PC-9 (cell line): ENCODE measurements at regions not wholly inside any gene's neighbourhood (a gene's known extent, or its start where the extent isn't known, plus 50 kb on each side); places are given as distances from the start of the nearest gene placed in this dataset.

ENCODE experiments used
- BruUV-seq: library from RNA; stranded (reverse); fragments of 400-500 nt; replicated peaks from 2 replicates; lab custom pipeline; 2021; lab: Mats Ljungman, UMichigan
- CTCF ChIA-PET: fragments of 300-600 bp; sonication (Branson Sonifier 250); formaldehyde crosslinking; loops from one replicate; lab custom pipeline; 2022; ENCODE audit warnings: antibody characterized with exemption; lab: Charles Lee
- POLR2A ChIA-PET: fragments of 300-600 bp; sonication (Branson Sonifier 250); formaldehyde crosslinking; loops from one replicate; lab custom pipeline; 2022; ENCODE audit warnings: antibody characterized with exemption; ENCODE audit not compliant: unreplicated experiment; lab: Charles Lee
- DNase-seq, 2 experiments: peaks; one replicate each; pipeline versions ENCODE4 v3.0.0 to v3.0.0-alpha.2; 2015 to 2022; ENCODE audit warnings: mixed read lengths in 1 of 2
- H2AFZ ChIP-seq: fragments of 200-600 bp; sonication (generic); 2 replicates; pipeline ENCODE4 v1.8.1; 2017; ENCODE audit warnings: antibody characterized with exemption
- H3F3A ChIP-seq: fragments of 200-600 bp; sonication (generic); 2 replicates; pipeline ENCODE4 v1.8.1; 2017; ENCODE audit warnings: antibody characterized with exemption, mild to moderate bottlenecking, low read depth; ENCODE audit not compliant: insufficient read depth
- H3K27ac ChIP-seq: fragments of 200-600 bp; sonication (generic); 2 replicates; pipeline ENCODE4 v1.6.1; 2016; ENCODE audit warnings: mixed run types
- H3K27me3 ChIP-seq: fragments of 200-600 bp; sonication (generic); 2 replicates; pipeline ENCODE4 v1.6.1; 2016; ENCODE audit warnings: low read depth, mixed run types; ENCODE audit not compliant: insufficient read depth
- H3K36me3 ChIP-seq: fragments of 200-600 bp; sonication (generic); 2 replicates; pipeline ENCODE4 v1.6.1; 2016; ENCODE audit warnings: low read depth, mixed run types
- H3K4me1 ChIP-seq: fragments of 200-600 bp; sonication (generic); replicated peaks from 2 replicates; pipeline ENCODE4 v1.6.1; 2016; ENCODE audit warnings: mixed run types; ENCODE audit not compliant: insufficient read depth
- H3K4me2 ChIP-seq: fragments of 200-600 bp; sonication (generic); 2 replicates; pipeline ENCODE4 v1.6.1; 2017; ENCODE audit warnings: mixed run types
- H3K4me3 ChIP-seq: fragments of 200-600 bp; sonication (generic); 2 replicates; pipeline ENCODE4 v1.6.1; 2016; ENCODE audit warnings: mixed run types
- H3K79me2 ChIP-seq: fragments of 200-600 bp; sonication (generic); 2 replicates; pipeline ENCODE4 v1.6.1; 2017; ENCODE audit warnings: low read depth, mixed run types
- H3K9me2 ChIP-seq: fragments of 200-600 bp; sonication (generic); 2 replicates; pipeline ENCODE4 v1.8.1; 2017; ENCODE audit warnings: mild to moderate bottlenecking; ENCODE audit not compliant: insufficient read depth
- H3K9me3 ChIP-seq: fragments of 200-600 bp; sonication (generic); 2 replicates; pipeline ENCODE4 v1.8.1; 2016; ENCODE audit warnings: low read depth; ENCODE audit not compliant: insufficient read depth
- H4K20me1 ChIP-seq: fragments of 200-600 bp; sonication (generic); 2 replicates; pipeline ENCODE4 v1.8.1; 2017; ENCODE audit not compliant: insufficient read depth
- CTCF ChIP-seq: fragments of 200-600 bp; sonication (generic); conservative IDR thresholded peaks from 2 replicates; pipeline ENCODE4 v1.6.1; 2017; ENCODE audit warnings: mixed run types, antibody characterized with exemption, mild to moderate bottlenecking, moderate library complexity
- EZH2 ChIP-seq: fragments of 200-600 bp; sonication (generic); IDR thresholded peaks from 2 replicates; pipeline ENCODE4 v1.8.0; 2017; ENCODE audit warnings: antibody characterized with exemption, low read depth
- intact Hi-C: fragments of 100-400 bp; cut with micrococcal nuclease; formaldehyde crosslinking; loops from one replicate; pipeline ENCODE4 v1.10.0; 2022; ENCODE audit not compliant: unreplicated experiment

- ChIA-PET POLR2A (no interaction called here), CTCF (no interaction called here)
- no peak for DNase-seq
- BruUV-seq: no TSS peak
- Histone ChIP-seq H3K27ac (no peak overlapping the region), H3K4me1 (no peaks in the 10 kb centered on the region), H3K9me3 (no peaks in the 10 kb centered on the region), H2AFZ (no peak overlapping the region; the same call in 1 of the 2 replicates), H3K36me3 (no peaks in the 10 kb centered on the region), H4K20me1 (no peaks in the 10 kb centered on the region), H3K4me3 (no peak overlapping the region), H3K79me2 (no peaks in the 10 kb centered on the region), H3K4me2 (no peak overlapping the region), H3K27me3 (no peaks in the 10 kb centered on the region), H3F3A (no peaks in the 10 kb centered on the region), H3K9me2 (no peaks in the 10 kb centered on the region)
- TF ChIP-seq EZH2 (no peak), CTCF (no peak)
- intact Hi-C loops: no loop called here
Measured at GRCh38 chr3:159451482-159451881, 537.2 kb upstream of the IL12A start.

- H2AFZ ChIP-seq: no peak overlapping the region
- BruUV-seq: no TSS peak
- H3F3A ChIP-seq: no peaks in the 10 kb centered on the region
- ChIA-PET POLR2A (no interaction called here), CTCF (no interaction called here)
- H3K79me2 ChIP-seq: no peaks in the 10 kb centered on the region
- H3K9me3 ChIP-seq: no peaks in the 10 kb centered on the region
- no peaks in the 10 kb centered on the region for H3K27me3 ChIP-seq
- no peaks in the 10 kb centered on the region for H4K20me1 ChIP-seq
- H3K4me1 ChIP-seq: peaks cover 9% of the 10 kb centered on the region; the same call in 1 of the 2 replicates
- DNase-seq: no peak
- no peak overlapping the region for H3K4me3 ChIP-seq
- no peak overlapping the region for H3K4me2 ChIP-seq
- no peaks in the 10 kb centered on the region for H3K9me2 ChIP-seq
- intact Hi-C loops: no loop called here
- H3K27ac ChIP-seq: no peak overlapping the region
- TF ChIP-seq CTCF (no peak), EZH2 (no peak)
- no peaks in the 10 kb centered on the region for H3K36me3 ChIP-seq
Measured at GRCh38 chr3:159453036-159453435, 535.6 kb upstream of the IL12A start.

GRCh38 chr3:159453945-159454344 lies 534.7 kb upstream of the IL12A start:
- peaks cover 17% of the 10 kb centered on the region for H3K4me1 ChIP-seq
- no peaks in the 10 kb centered on the region for H3K79me2 ChIP-seq
- H4K20me1 ChIP-seq: no peaks in the 10 kb centered on the region
- intact Hi-C loops: no loop called here
- no peak overlapping the region for H3K27ac ChIP-seq
- ChIA-PET POLR2A (no interaction called here), CTCF (no interaction called here)
- H3K4me2 ChIP-seq: no peak overlapping the region
- no peak for DNase-seq
- TF ChIP-seq EZH2: no peak
- no peak for TF ChIP-seq CTCF
- no peaks in the 10 kb centered on the region for H3K27me3 ChIP-seq
- H3K9me3 ChIP-seq: no peaks in the 10 kb centered on the region
- BruUV-seq: no TSS peak
- H3K9me2 ChIP-seq: no peaks in the 10 kb centered on the region
- peaks cover 5% of the 10 kb centered on the region; the same call in 1 of the 2 replicates for H3F3A ChIP-seq
- H2AFZ ChIP-seq: no peak overlapping the region
- no peaks in the 10 kb centered on the region for H3K36me3 ChIP-seq
- no peak overlapping the region for H3K4me3 ChIP-seq
